Body of pancreas (tissue), 4 donors: ENCODE measurements at regions not wholly inside any gene's neighbourhood (a gene's known extent, or its start where the extent isn't known, plus 50 kb on each side); places are given as distances from the start of the nearest gene placed in this dataset.
A peak's percentile ranks its signal among the peaks of the same experiment; 100 is the strongest.

Experiments used
- ATAC-seq: fragments of 150-250 bp; one replicate; pipeline ENCODE4 v1.9.1; 2016
- DNase-seq, 4 donors: peaks; one replicate each; pipeline ENCODE4 v3.0.0-alpha.2; 2019
- H3K27ac ChIP-seq, 4 donors: fragments of 200-600 bp; sonication (generic); 1 replicate in 3 of 4; 2 replicates in 1 of 4; pipeline versions ENCODE4 v1.5.1 to v1.6.1; 2016 to 2019; ENCODE audit warnings: mild to moderate bottlenecking in 1 of 4, mixed read lengths in 1 of 4, moderate library complexity in 1 of 4
- H3K27me3 ChIP-seq, 2 donors: fragments of 200-600 bp; sonication (generic); one replicate each; pipeline ENCODE4 v1.6.0; 2016; ENCODE audit warnings: mild to moderate bottlenecking in 1 of 2
- H3K36me3 ChIP-seq, 2 donors: fragments of 200-600 bp; sonication (generic); replicated peaks in 1 of 2; 2 replicates each; pipeline ENCODE4 v1.5.1; 2016; ENCODE audit warnings: low read depth in 2 of 2; ENCODE audit not compliant: insufficient read depth in 1 of 2
- H3K4me1 ChIP-seq: fragments of 200-600 bp; sonication (generic); one replicate; pipeline ENCODE4 v1.6.0; 2016
- H3K4me3 ChIP-seq, 2 donors: fragments of 200-600 bp; sonication (generic); 1 replicate in 1 of 2; 2 replicates in 1 of 2; pipeline ENCODE4 v1.5.1; 2016 to 2019
- H3K9me3 ChIP-seq, 3 donors: fragments of 200-600 bp; sonication (generic); 1 replicate in 2 of 3; 2 replicates in 1 of 3; pipeline ENCODE4 v1.5.1; 2016
- CTCF ChIP-seq, 7 experiments: fragments of 450-650 bp in 4 of 7; fragments of 200-600 bp in 3 of 7; sonication (generic) in 3 of 7; IDR thresholded peaks; one replicate each; pipeline ENCODE4 v1.5.1; 2016 to 2019; ENCODE audit warnings: antibody characterized with exemption in 7 of 7
- POLR2A ChIP-seq, 3 donors: fragments of 450-650 bp; IDR thresholded peaks; one replicate each; pipeline ENCODE4 v1.6.1; 2016; ENCODE audit warnings: antibody characterized with exemption in 3 of 3, mild to moderate bottlenecking in 2 of 3
- WGBS, 2 donors: methylation state at CpG; one replicate each; pipeline ENCODE4 v1.1.5; 2017; 5-methylcytosine and 5-hydroxymethylcytosine counted together
- intact Hi-C: fragments of 100-400 bp; cut with DNase I; formaldehyde crosslinking; loops from one replicate; pipeline ENCODE4 v1.15.1; 2023

- no peaks in the 10 kb centered on the region for H3K27me3 ChIP-seq
- intact Hi-C loops: no loop called here
- no peaks in the 10 kb centered on the region for H3K9me3 ChIP-seq
- 40 to 51% methylated on average over 3 of the region's 3 CpGs for WGBS, 2 donors
- H3K4me1 ChIP-seq: no peaks in the 10 kb centered on the region
- DNase-seq (no peak), ATAC-seq (no peak)
- H3K27ac ChIP-seq: no peak overlapping the region
- H3K36me3 ChIP-seq: no peaks in the 10 kb centered on the region
- H3K4me3 ChIP-seq: no peak overlapping the region
- TF ChIP-seq CTCF (IDR thresholded peaks at IDR 0.05): no peak
- no peak for TF ChIP-seq POLR2A (IDR thresholded peaks at IDR 0.05)
Measured at GRCh38 chr3:18861137-18861536, 287.2 kb upstream of the KCNH8 start.

GRCh38 chr3:18853269-18853668 is 295.0 kb upstream of the KCNH8 start:
- intact Hi-C loops: no loop called here
- 47 to 57% methylated on average over 1 of the region's 1 CpG for WGBS, 2 donors
- ATAC-seq (no peak), DNase-seq (no peak)
- Histone ChIP-seq H3K27me3 (no peaks in the 10 kb centered on the region), H3K36me3 (no peaks in the 10 kb centered on the region), H3K4me1 (no peaks in the 10 kb centered on the region), H3K4me3 (no peak overlapping the region), H3K27ac (no peak overlapping the region), H3K9me3 (no peaks in the 10 kb centered on the region)
- TF ChIP-seq POLR2A (IDR thresholded peaks at IDR 0.05) (no peak), CTCF (IDR thresholded peaks at IDR 0.05) (no peak)

GRCh38 chr3:18847583-18848197 is 300.6 kb upstream of the KCNH8 start:
- WGBS, 2 donors: 43 to 50% methylated on average over 5 of the region's 5 CpGs
- no peaks in the 10 kb centered on the region for H3K4me1 ChIP-seq
- no peak for ATAC-seq

GRCh38 chr3:18843983-18844382 is 304.3 kb upstream of the KCNH8 start:
- H3K27ac ChIP-seq: no peak overlapping the region
- 24 to 29% methylated on average over 1 of the region's 1 CpG for WGBS, 2 donors
- intact Hi-C loops: no loop called here

More at GRCh38 chr3:18847583-18848197, 300.6 kb upstream of the KCNH8 start:
- intact Hi-C loops: no loop called here
- Histone ChIP-seq H3K9me3 (no peaks in the 10 kb centered on the region), H3K36me3 (no peaks in the 10 kb centered on the region), H3K4me3 (no peak overlapping the region), H3K27ac (no peak overlapping the region), H3K27me3 (no peaks in the 10 kb centered on the region)
- no peak for DNase-seq
- TF ChIP-seq CTCF (IDR thresholded peaks at IDR 0.05) (peak in 6 of 7 experiments; percentile 15 to 35 (median 26)), POLR2A (IDR thresholded peaks at IDR 0.05) (no peak)

GRCh38 chr3:18843188-18843587 is 305.1 kb upstream of the KCNH8 start:
- 53 to 73% methylated on average over 3 of the region's 3 CpGs for WGBS, 2 donors
- no peak for ATAC-seq
- Histone ChIP-seq H3K9me3 (no peaks in the 10 kb centered on the region), H3K27ac (no peak overlapping the region), H3K27me3 (no peaks in the 10 kb centered on the region), H3K36me3 (no peaks in the 10 kb centered on the region), H3K4me3 (no peak overlapping the region), H3K4me1 (no peaks in the 10 kb centered on the region)
- intact Hi-C loops: no loop called here
- no peak for DNase-seq
- TF ChIP-seq CTCF (IDR thresholded peaks at IDR 0.05) (no peak), POLR2A (IDR thresholded peaks at IDR 0.05) (no peak)

More at GRCh38 chr3:18843983-18844382, 304.3 kb upstream of the KCNH8 start:
- Histone ChIP-seq H3K27me3 (no peaks in the 10 kb centered on the region), H3K9me3 (no peaks in the 10 kb centered on the region), H3K36me3 (no peaks in the 10 kb centered on the region), H3K4me1 (no peaks in the 10 kb centered on the region), H3K4me3 (no peak overlapping the region)
- DNase-seq (no peak), ATAC-seq (no peak)
- TF ChIP-seq POLR2A (IDR thresholded peaks at IDR 0.05): no peak
